H9 (cell line): ENCODE measurements at regions not wholly inside any gene's neighbourhood (a gene's known extent, or its start where the extent isn't known, plus 50 kb on each side); places are given as distances from the start of the nearest gene placed in this dataset.

Experiments
- DNase-seq: peaks from one replicate; pipeline ENCODE4 v3.0.0-alpha.2; 2017
- H2AFZ ChIP-seq: one replicate; pipeline ENCODE4 v1.6.1; 2013; ENCODE audit warnings: mild to moderate bottlenecking, low read length, control low read depth, moderate library complexity
- H2AK5ac ChIP-seq: 2 replicates; pipeline ENCODE4 v1.6.1; 2013; ENCODE audit warnings: low read length, control low read depth, mixed read lengths; ENCODE audit not compliant: insufficient read length
- H2BK120ac ChIP-seq: one replicate; pipeline ENCODE4 v1.6.1; 2013; ENCODE audit warnings: low read depth, mild to moderate bottlenecking, low read length, control low read depth, inconsistent platforms; ENCODE audit not compliant: poor library complexity, severe bottlenecking
- H2BK12ac ChIP-seq: 2 replicates; pipeline ENCODE4 v1.6.1; 2013; ENCODE audit warnings: low read length, control low read depth, mixed read lengths, low read depth; ENCODE audit not compliant: insufficient read length
- H2BK15ac ChIP-seq: 2 replicates; pipeline ENCODE4 v1.6.1; 2013; ENCODE audit warnings: low read depth, low read length, control low read depth
- H2BK20ac ChIP-seq: one replicate; pipeline ENCODE4 v1.6.1; 2013; ENCODE audit warnings: low read depth, mild to moderate bottlenecking, low read length, control low read depth, inconsistent platforms; ENCODE audit not compliant: poor library complexity, severe bottlenecking
- H2BK5ac ChIP-seq: 2 replicates; pipeline ENCODE4 v1.6.1; 2013; ENCODE audit warnings: low read length, control low read depth, mixed read lengths; ENCODE audit not compliant: insufficient read length
- H3K14ac ChIP-seq: 2 replicates; pipeline ENCODE4 v1.6.1; 2013; ENCODE audit warnings: low read length, control low read depth; ENCODE audit not compliant: insufficient read depth
- H3K18ac ChIP-seq: 2 replicates; pipeline ENCODE4 v1.6.1; 2013; ENCODE audit warnings: low read depth, mild to moderate bottlenecking, mixed read lengths, low read length, control low read depth; ENCODE audit not compliant: insufficient read length
- H3K23ac ChIP-seq: 2 replicates; pipeline ENCODE4 v1.6.1; 2013; ENCODE audit warnings: low read length, control low read depth, mixed read lengths, low read depth; ENCODE audit not compliant: insufficient read length
- H3K23me2 ChIP-seq: 2 replicates; pipeline ENCODE4 v1.6.1; 2013; ENCODE audit warnings: low read depth, mild to moderate bottlenecking, mixed read lengths, low read length, control low read depth; ENCODE audit not compliant: insufficient read length, poor library complexity, severe bottlenecking
- H3K27ac ChIP-seq: 2 replicates; pipeline ENCODE4 v1.5.1; 2013; ENCODE audit warnings: low read length, control low read depth, mixed read lengths, low read depth; ENCODE audit not compliant: insufficient read length
- H3K27me3 ChIP-seq: 2 replicates; pipeline ENCODE4 v1.6.1; 2013; ENCODE audit warnings: low read length, control low read depth, inconsistent platforms; ENCODE audit not compliant: insufficient read depth
- H3K4ac ChIP-seq: 2 replicates; pipeline ENCODE4 v1.6.1; 2013; ENCODE audit warnings: low read depth, mild to moderate bottlenecking, control low read depth, inconsistent platforms, low read length, moderate library complexity
- H3K4me1 ChIP-seq: 2 replicates; pipeline ENCODE4 v1.6.1; 2013; ENCODE audit warnings: low read length, control low read depth, inconsistent platforms; ENCODE audit not compliant: insufficient read depth
- H3K4me2 ChIP-seq: 2 replicates; pipeline ENCODE4 v1.6.1; 2013; ENCODE audit warnings: low read length, control low read depth, mixed read lengths; ENCODE audit not compliant: insufficient read length, insufficient read depth
- H3K56ac ChIP-seq: 2 replicates; pipeline ENCODE4 v1.6.1; 2013; ENCODE audit warnings: low read depth, mild to moderate bottlenecking, mixed read lengths, low read length, control low read depth; ENCODE audit not compliant: insufficient read length
- H3K79me1 ChIP-seq: 2 replicates; pipeline ENCODE4 v1.6.1; 2013; ENCODE audit warnings: low read depth, mild to moderate bottlenecking, moderate library complexity, low read length, control low read depth, inconsistent platforms; ENCODE audit not compliant: insufficient read depth, poor library complexity, severe bottlenecking
- H3K79me2 ChIP-seq: 2 replicates; pipeline ENCODE4 v1.6.1; 2013; ENCODE audit warnings: low read length, control low read depth, inconsistent platforms; ENCODE audit not compliant: insufficient read depth
- H3K9ac ChIP-seq: 2 replicates; pipeline ENCODE4 v1.6.1; 2013; ENCODE audit warnings: low read length, control low read depth, mixed read lengths; ENCODE audit not compliant: insufficient read length; ENCODE audit errors: extremely low read depth
- H3K9me3 ChIP-seq: one replicate; pipeline ENCODE4 v1.6.1; 2013; ENCODE audit warnings: low read depth, low read length, inconsistent platforms; ENCODE audit not compliant: control insufficient read depth
- H3T11ph ChIP-seq: one replicate; pipeline ENCODE4 v1.6.1; 2013; ENCODE audit warnings: mild to moderate bottlenecking, low read length, control low read depth, inconsistent platforms
- H4K20me1 ChIP-seq: one replicate; pipeline ENCODE4 v1.6.1; 2013; ENCODE audit not compliant: control insufficient read depth, insufficient read length, insufficient read depth
- H4K5ac ChIP-seq: 2 replicates; pipeline ENCODE4 v1.6.1; 2013; ENCODE audit warnings: low read depth, mild to moderate bottlenecking, mixed read lengths, low read length, control low read depth; ENCODE audit not compliant: insufficient read length
- H4K8ac ChIP-seq: replicated peaks from 2 replicates; pipeline ENCODE4 v1.6.1; 2013; ENCODE audit warnings: low read length, control low read depth, mixed read lengths, low read depth; ENCODE audit not compliant: insufficient read length
- H4K91ac ChIP-seq: 2 replicates; pipeline ENCODE4 v1.6.1; 2013; ENCODE audit warnings: low read depth, mild to moderate bottlenecking, moderate library complexity, mixed read lengths, low read length, control low read depth; ENCODE audit not compliant: insufficient read length
- H3K27ac Mint-ChIP-seq, 3 experiments: 2 replicates in 2 of 3; 3 replicates in 1 of 3; pipeline ENCODE4 v1.8.0; 2020 to 2021; ENCODE audit warnings: mixed read lengths in 3 of 3, mild to moderate bottlenecking in 1 of 3, moderate library complexity in 1 of 3
- H3K27me3 Mint-ChIP-seq: 2 replicates; pipeline ENCODE4 v1.8.0; 2021; ENCODE audit warnings: low read depth, mild to moderate bottlenecking, moderate library complexity, mixed read lengths
- H3K36me3 Mint-ChIP-seq, 3 experiments: 2 replicates in 2 of 3; 3 replicates in 1 of 3; pipeline ENCODE4 v1.8.0; 2020 to 2021; ENCODE audit warnings: low read depth in 3 of 3, mixed read lengths in 3 of 3; ENCODE audit not compliant: insufficient read depth in 1 of 3
- H3K4me1 Mint-ChIP-seq, 2 experiments: 2 replicates each; pipeline ENCODE4 v1.8.0; 2020; ENCODE audit warnings: mixed read lengths in 2 of 2
- H3K4me3 Mint-ChIP-seq, 2 experiments: 2 replicates in 1 of 2; 3 replicates in 1 of 2; pipeline ENCODE4 v1.8.0; 2020 to 2021; ENCODE audit warnings: mild to moderate bottlenecking in 2 of 2, mixed read lengths in 2 of 2, moderate library complexity in 1 of 2
- H3K9me3 Mint-ChIP-seq, 2 experiments: 2 replicates in 1 of 2; 3 replicates in 1 of 2; pipeline ENCODE4 v1.8.0; 2020; ENCODE audit warnings: mild to moderate bottlenecking in 2 of 2, mixed read lengths in 2 of 2, moderate library complexity in 1 of 2
- CTCF ChIP-seq: fragments of 200-600 bp; sonication (generic); conservative IDR thresholded peaks from 3 replicates; pipeline ENCODE4 v1.8.0; 2021; ENCODE audit warnings: antibody characterized with exemption, mild to moderate bottlenecking

GRCh38 chr7:125830743-125831142 lies 901.1 kb upstream of the POT1 start:
- H4K8ac ChIP-seq: no peak overlapping the region
- peaks cover 6% of the 10 kb centered on the region for H3K9me3 ChIP-seq
- no peak overlapping the region for H3K27ac Mint-ChIP-seq
- no peaks in the 10 kb centered on the region for H3K23me2 ChIP-seq
- no peak overlapping the region for H3K9ac ChIP-seq
- no peak overlapping the region for H3K27ac ChIP-seq
- peaks cover 4 to 12% of the 10 kb centered on the region in 2 experiments; a peak in 3 of 4 replicates for H3K4me1 Mint-ChIP-seq
- no peak overlapping the region for H3K4me3 Mint-ChIP-seq
- H2BK15ac ChIP-seq: no peak overlapping the region
- H2BK12ac ChIP-seq: no peak overlapping the region
- H3K27me3 Mint-ChIP-seq: no peaks in the 10 kb centered on the region; the same call in 1 of the 2 replicates
- no peaks in the 10 kb centered on the region for H3K79me1 ChIP-seq
- no peak for TF ChIP-seq CTCF
- no peaks in the 10 kb centered on the region for H3K79me2 ChIP-seq
- H2BK5ac ChIP-seq: no peak overlapping the region
- DNase-seq: no peak
- H4K91ac ChIP-seq: no peak overlapping the region
- H3K27me3 ChIP-seq: no peaks in the 10 kb centered on the region
- H4K5ac ChIP-seq: no peak overlapping the region
- no peak overlapping the region for H3T11ph ChIP-seq
- no peaks in the 10 kb centered on the region for H4K20me1 ChIP-seq
- H3K18ac ChIP-seq: no peak overlapping the region
- H3K4me1 ChIP-seq: no peaks in the 10 kb centered on the region
- H3K9me3 Mint-ChIP-seq: peaks cover 20 to 40% of the 10 kb centered on the region in 2 experiments
- no peak overlapping the region for H3K14ac ChIP-seq
- H3K23ac ChIP-seq: no peak overlapping the region
- H3K4me2 ChIP-seq: no peak overlapping the region
- no peak overlapping the region for H3K56ac ChIP-seq
- H3K4ac ChIP-seq: no peak overlapping the region
- H2AK5ac ChIP-seq: no peak overlapping the region
- H2AFZ ChIP-seq: no peak overlapping the region
- peaks cover 17 to 35% (median 29%) of the 10 kb centered on the region in 3 experiments for H3K36me3 Mint-ChIP-seq
- no peak overlapping the region for H2BK20ac ChIP-seq
- no peak overlapping the region for H2BK120ac ChIP-seq
